Activated naive CD8-positive, alpha-beta T cell treated with anti-CD3 and anti-CD28 coated beads, Interleukin-2, amount 50 U/mL, for 24 hours (primary cell): ENCODE measurements at regions not wholly inside any gene's neighbourhood (a gene's known extent, or its start where the extent isn't known, plus 50 kb on each side); places are given as distances from the start of the nearest gene placed in this dataset.

Experiments used
- ATAC-seq: fragments of 150-1000 bp; cut with Tn5 transposase; one replicate; pipeline ENCODE4 v1.10.0; 2021
- DNase-seq: peaks from one replicate; pipeline ENCODE4 v3.0.0; 2021
- H3K27ac Mint-ChIP-seq: one replicate; pipeline ENCODE4 v1.8.0; 2021; ENCODE audit warnings: mild to moderate bottlenecking, mixed read lengths
- H3K27me3 Mint-ChIP-seq: one replicate; pipeline ENCODE4 v1.8.0; 2021; ENCODE audit warnings: mixed read lengths
- H3K36me3 Mint-ChIP-seq: one replicate; pipeline ENCODE4 v1.8.0; 2021; ENCODE audit warnings: low read depth, mixed read lengths
- H3K4me1 Mint-ChIP-seq: one replicate; pipeline ENCODE4 v1.8.0; 2021; ENCODE audit warnings: mixed read lengths
- H3K4me3 Mint-ChIP-seq: one replicate; pipeline ENCODE4 v1.8.0; 2021; ENCODE audit warnings: mild to moderate bottlenecking, moderate library complexity, mixed read lengths
- H3K9me3 Mint-ChIP-seq: one replicate; pipeline ENCODE4 v1.8.0; 2021; ENCODE audit warnings: mixed read lengths

- Mint-ChIP-seq H3K9me3 (no peaks in the 10 kb centered on the region), H3K4me3 (no peak overlapping the region), H3K27ac (no peak overlapping the region), H3K4me1 (no peaks in the 10 kb centered on the region), H3K36me3 (no peaks in the 10 kb centered on the region), H3K27me3 (peaks cover 7% of the 10 kb centered on the region)
- no peak for ATAC-seq
- no peak for DNase-seq
Observed at GRCh38 chr9:126154869-126155268, 171.8 kb upstream of the MVB12B start.

DNA sequence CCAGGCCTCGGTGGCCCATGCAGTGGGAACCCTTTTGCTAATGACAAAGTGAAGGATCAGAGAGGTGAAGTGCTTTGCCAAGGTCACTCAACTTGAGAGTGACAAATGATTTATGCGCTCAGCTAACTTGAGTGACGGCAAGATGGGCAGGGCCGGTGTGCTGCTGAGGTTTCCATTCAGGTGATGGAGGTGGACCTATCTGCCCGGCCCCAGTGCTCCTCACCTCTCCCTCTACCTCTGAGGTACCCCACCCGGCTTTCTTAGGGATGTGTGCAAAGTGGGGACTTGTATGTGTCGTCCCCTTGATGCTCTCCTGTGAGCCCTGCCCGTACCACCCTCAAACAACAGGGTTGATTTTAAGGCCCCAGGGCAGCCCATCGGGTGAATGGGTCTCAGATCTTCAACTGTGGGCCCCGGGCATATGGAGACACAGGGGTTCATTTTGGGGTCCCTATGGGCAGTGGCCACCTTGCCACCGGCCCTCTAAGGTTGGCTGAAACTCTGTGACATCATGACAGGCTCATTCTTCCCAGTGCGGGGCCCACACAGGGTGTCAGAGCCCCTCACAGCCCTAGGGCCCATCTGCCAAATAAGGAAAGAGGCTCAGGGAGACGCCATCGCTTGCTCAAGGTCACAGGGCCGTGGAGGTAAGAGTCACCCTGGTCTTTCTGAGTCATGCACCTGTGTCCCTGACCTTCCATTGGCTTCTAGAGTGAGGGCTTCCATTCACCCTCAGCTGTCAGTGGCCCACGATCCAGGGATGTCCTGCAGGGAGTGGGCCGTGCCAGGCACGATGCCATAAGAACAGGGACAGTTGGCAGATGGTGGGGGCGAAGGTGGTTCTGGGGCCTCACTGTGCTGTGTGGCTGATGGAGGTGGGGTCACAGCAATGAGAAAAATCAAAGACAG, 170.6 kb upstream of the MVB12B start:
- Mint-ChIP-seq H3K27me3 (peaks cover 7% of the 10 kb centered on the region), H3K4me3 (no peak overlapping the region)

GRCh38 chr9:126156898-126157297, 169.7 kb upstream of the MVB12B start:
- ATAC-seq, result no peak
- no peaks in the 10 kb centered on the region for H3K4me1 Mint-ChIP-seq

More for the DNA sequence above, 170.6 kb upstream of the MVB12B start:
- Mint-ChIP-seq H3K4me1 (no peaks in the 10 kb centered on the region), H3K27ac (no peak overlapping the region), H3K9me3 (no peaks in the 10 kb centered on the region), H3K36me3 (no peaks in the 10 kb centered on the region)
- no peak for DNase-seq
- no peak for ATAC-seq

DNA sequence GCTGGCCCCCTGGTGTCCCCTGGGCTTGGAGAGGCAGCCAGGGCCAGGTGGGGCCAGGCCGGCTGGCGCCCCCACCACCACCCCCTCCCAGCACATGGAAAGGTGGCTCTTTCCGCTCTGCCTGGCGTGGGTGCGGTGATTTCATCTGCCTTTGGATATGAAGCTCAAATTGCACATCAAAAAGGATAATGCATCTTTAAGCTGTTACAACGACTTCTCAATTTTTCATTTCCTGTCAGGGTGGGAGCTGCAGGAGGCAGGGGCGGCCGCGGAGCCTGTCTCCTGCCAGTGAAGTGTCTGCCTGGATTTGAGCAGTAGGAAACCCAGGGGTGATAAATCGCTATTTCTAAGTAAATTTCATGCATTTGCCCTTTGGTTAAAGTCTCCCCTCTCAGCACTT, 169.2 kb upstream of the MVB12B start:
- no peak overlapping the region for H3K4me3 Mint-ChIP-seq
- H3K4me1 Mint-ChIP-seq, result no peaks in the 10 kb centered on the region
- peaks cover 7% of the 10 kb centered on the region for H3K27me3 Mint-ChIP-seq
- H3K9me3 Mint-ChIP-seq, result no peaks in the 10 kb centered on the region
- ATAC-seq, result no peak
- H3K27ac Mint-ChIP-seq, result no peak overlapping the region
- H3K36me3 Mint-ChIP-seq, result no peaks in the 10 kb centered on the region
- DNase-seq, result no peak

More at GRCh38 chr9:126156898-126157297, 169.7 kb upstream of the MVB12B start:
- Mint-ChIP-seq H3K4me3 (no peak overlapping the region), H3K9me3 (no peaks in the 10 kb centered on the region), H3K27me3 (peaks cover 7% of the 10 kb centered on the region), H3K27ac (no peak overlapping the region), H3K36me3 (no peaks in the 10 kb centered on the region)
- no peak for DNase-seq

DNA sequence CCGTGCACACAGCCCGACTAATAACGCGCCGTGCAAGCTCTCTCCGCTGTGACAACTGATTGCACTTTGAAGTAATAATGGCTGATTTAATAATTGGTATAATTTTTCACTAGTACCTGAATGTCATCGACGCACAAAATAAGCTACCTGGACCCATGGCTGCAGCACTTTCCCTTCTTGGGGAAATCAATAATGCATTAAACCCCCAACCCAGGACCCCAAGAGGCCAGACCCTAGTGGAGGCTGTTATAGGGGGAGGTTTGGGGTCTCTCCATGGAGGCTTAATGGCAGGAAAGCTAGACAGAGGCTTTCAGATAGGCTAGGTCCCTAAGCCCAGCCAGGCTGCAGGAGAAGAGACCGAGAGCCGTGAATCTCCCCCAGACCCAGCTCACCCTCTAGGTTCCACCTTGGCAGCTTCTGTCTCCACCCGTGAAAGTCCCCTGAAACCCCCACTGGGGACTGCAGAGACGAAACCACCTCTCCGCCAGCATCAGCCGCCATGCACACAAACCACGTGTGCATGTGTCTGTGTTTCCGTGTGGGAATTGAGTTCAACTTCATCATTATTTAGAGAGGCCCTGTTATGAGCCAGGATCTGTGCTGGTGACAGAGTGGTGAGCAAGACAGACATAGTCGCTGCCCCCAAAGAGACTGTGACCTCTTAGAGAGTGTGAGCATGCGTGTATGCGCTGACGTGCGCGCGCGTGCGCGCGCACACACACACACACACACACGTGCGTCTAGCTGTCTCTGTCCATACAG, 168.6 kb upstream of the MVB12B start:
- Mint-ChIP-seq H3K4me3 (no peak overlapping the region), H3K27me3 (peaks cover 7% of the 10 kb centered on the region), H3K36me3 (no peaks in the 10 kb centered on the region), H3K27ac (no peak overlapping the region), H3K4me1 (no peaks in the 10 kb centered on the region), H3K9me3 (no peaks in the 10 kb centered on the region)
- DNase-seq (no peak), ATAC-seq (no peak)

DNA sequence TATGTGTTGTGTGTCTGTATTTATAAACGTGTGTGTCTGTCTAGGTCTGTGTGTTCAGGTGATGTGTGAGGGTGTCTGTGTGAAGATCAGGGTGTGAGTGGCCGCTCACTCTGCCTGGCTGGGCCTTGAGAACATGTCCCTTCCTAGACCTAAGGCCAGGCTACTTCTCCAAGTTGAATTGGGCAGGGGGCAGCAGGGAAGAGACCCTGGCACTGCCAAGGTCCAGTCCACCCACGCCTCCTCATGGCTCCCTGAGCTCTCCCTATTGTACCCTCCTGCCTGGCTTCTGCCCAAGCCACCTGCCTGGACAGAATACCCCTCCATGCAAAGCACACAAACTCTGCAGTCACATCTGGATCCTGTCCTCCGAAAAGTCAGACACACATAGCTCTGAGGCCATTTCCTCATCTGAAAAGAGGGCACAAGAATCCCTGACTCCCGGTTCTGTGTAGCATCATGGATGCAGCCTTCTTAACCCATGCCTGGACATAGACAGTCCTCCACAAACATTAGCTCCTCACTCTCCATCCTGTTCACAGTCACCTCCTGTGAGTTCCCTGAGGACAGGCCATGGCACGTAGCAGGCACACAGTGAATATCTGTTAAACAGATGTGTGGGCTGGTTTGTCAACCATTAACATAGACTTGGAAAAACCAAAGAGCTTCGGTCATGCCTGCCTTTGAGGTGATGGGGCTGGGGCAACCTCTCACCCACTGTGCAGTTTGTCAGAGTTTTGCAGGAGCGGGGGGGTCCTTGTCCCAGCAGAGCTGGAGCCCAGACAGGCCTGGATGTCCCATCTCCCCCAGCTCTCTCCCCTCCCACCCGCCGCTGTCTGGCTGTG, 167.8 kb upstream of the MVB12B start:
- H3K27me3 Mint-ChIP-seq, result peaks cover 6% of the 10 kb centered on the region

DNA sequence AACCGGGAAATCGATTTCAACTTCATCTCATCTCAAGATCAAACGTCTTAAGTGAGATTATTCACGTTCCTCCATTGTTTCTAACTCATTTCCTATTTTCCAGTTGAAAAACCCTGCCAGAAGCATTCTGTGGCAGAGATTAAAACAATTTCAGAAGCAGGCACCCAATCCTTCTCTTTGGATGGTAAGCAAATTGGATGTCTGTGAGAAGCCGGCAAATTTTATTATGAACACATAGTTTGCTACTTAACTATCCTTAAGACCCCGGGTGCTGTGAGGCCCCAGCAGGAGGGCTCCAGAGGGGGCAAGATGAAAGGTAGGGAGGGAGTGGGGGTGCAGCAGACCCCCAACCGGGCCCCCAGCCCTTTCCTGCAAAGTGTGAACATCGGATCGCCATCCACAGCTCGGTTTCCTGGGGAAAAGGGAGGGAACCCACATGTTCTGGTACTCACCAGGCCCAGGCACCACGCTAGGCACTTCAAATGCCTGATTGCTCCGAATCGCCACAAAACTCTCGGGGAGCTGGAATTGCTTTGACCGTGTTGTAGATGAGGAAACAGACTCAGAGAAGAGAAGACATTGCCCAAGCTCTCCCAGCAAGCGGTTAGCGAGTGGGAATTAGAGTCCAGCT, 167.1 kb upstream of the MVB12B start:
- Mint-ChIP-seq H3K27ac (no peak overlapping the region), H3K4me1 (no peaks in the 10 kb centered on the region), H3K36me3 (no peaks in the 10 kb centered on the region), H3K27me3 (peaks cover 6% of the 10 kb centered on the region), H3K9me3 (no peaks in the 10 kb centered on the region), H3K4me3 (no peak overlapping the region)
- DNase-seq (no peak), ATAC-seq (no peak)

More for the DNA sequence above, 167.8 kb upstream of the MVB12B start:
- DNase-seq (no peak), ATAC-seq (no peak)
- H3K27ac Mint-ChIP-seq, result no peak overlapping the region
- H3K36me3 Mint-ChIP-seq, result no peaks in the 10 kb centered on the region
- no peaks in the 10 kb centered on the region for H3K4me1 Mint-ChIP-seq
- H3K4me3 Mint-ChIP-seq, result no peak overlapping the region
- H3K9me3 Mint-ChIP-seq, result no peaks in the 10 kb centered on the region

DNA sequence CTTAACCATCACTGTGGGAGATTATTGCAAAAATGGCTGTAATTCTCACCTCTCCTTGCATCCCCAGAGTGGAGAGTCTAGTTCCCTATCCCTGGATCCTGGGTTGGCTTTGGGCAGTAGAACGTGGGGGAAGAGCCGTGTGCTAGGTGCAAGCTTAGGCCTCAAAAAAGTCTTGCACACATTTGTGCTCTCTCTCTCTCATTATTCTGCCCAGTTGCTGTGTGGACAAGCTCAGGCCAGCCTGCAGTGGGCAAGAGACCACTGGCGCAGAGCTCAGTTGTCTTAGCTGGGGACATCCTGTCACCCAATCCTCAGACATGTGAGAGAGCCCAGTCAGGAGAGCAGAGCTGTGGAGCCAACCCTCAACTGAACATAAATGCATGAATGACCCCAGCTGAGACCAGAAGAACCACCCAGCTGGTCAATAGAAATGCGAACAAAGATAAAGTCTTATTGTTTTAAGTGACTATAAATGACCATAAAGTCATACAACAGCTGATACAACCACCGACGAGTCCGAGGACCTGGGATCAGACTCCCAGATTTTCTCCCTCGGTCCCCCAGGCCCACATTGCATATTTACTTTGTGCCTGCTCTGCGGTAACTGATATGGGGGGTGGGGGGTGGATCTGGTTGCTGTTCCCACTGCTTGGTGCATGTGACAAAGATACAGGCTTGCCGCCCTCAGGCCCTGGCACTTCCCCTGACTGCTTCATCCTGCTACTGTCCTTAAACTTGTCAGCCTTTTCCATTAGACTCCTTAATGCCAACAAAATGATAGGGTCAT, 166.4 kb upstream of the MVB12B start:
- no peak for ATAC-seq
- H3K27ac Mint-ChIP-seq, result no peak overlapping the region

GRCh38 chr9:126160854-126161329, 165.7 kb upstream of the MVB12B start:
- H3K4me1 Mint-ChIP-seq, result no peaks in the 10 kb centered on the region
- H3K36me3 Mint-ChIP-seq, result no peaks in the 10 kb centered on the region
- no peak overlapping the region for H3K4me3 Mint-ChIP-seq
- peaks cover 6% of the 10 kb centered on the region for H3K27me3 Mint-ChIP-seq
- DNase-seq, result no peak
- H3K9me3 Mint-ChIP-seq, result no peaks in the 10 kb centered on the region
- no peak for ATAC-seq
- H3K27ac Mint-ChIP-seq, result no peak overlapping the region

More for the DNA sequence above, 166.4 kb upstream of the MVB12B start:
- Mint-ChIP-seq H3K4me1 (no peaks in the 10 kb centered on the region), H3K9me3 (no peaks in the 10 kb centered on the region), H3K27me3 (peaks cover 6% of the 10 kb centered on the region), H3K4me3 (no peak overlapping the region), H3K36me3 (no peaks in the 10 kb centered on the region)
- no peak for DNase-seq

DNA sequence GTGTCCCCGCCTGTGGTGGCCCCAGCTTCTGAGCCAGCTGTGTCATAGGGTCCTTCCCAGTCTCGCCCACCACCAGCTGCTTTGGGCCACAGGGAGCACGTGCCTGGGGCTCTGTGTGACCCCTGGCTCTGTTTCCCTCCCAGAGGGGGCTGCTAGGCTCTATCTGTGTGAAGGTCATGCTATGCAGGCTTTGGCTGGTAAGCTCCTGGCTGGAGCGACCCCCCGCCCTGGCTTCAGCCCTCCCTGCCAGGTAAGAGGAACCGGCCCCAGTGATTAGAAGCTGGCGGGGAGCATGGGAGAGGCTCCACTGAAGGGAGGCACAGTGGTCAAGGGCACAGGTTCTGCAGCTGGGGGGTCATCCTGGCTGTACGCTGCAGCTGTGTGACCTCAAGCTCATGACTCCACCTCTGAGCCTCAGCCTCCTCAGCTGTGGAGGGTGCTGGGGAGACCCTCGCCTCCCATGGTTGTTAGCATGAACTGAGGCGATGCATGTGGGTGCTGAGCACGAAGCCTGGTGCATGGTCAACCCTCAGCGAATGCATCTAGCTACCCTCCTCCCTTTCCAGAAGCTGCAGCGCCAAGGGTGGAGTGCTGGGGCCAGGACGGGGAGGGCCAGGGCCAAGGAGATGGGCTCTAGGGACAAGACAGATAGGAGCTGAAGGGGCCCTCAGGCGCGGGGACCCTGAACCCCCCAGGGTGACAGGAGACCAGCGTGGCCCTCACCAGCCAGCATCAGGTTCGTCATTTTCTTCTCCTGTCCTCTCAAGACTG, 163.8 kb upstream of the MVB12B start:
- Mint-ChIP-seq H3K27ac (no peak overlapping the region), H3K9me3 (no peaks in the 10 kb centered on the region), H3K36me3 (no peaks in the 10 kb centered on the region), H3K4me3 (no peak overlapping the region), H3K4me1 (no peaks in the 10 kb centered on the region), H3K27me3 (peaks cover 13% of the 10 kb centered on the region)
- ATAC-seq, result no peak
- no peak for DNase-seq

- ATAC-seq (no peak), DNase-seq (no peak)
- H3K27ac Mint-ChIP-seq, result no peak overlapping the region
- no peak overlapping the region for H3K4me3 Mint-ChIP-seq
- H3K9me3 Mint-ChIP-seq, result no peaks in the 10 kb centered on the region
- H3K4me1 Mint-ChIP-seq, result no peaks in the 10 kb centered on the region
- no peaks in the 10 kb centered on the region for H3K36me3 Mint-ChIP-seq
- peaks cover 19% of the 10 kb centered on the region for H3K27me3 Mint-ChIP-seq
Observed at GRCh38 chr9:126164796-126165525, 161.7 kb upstream of the MVB12B start.

DNA sequence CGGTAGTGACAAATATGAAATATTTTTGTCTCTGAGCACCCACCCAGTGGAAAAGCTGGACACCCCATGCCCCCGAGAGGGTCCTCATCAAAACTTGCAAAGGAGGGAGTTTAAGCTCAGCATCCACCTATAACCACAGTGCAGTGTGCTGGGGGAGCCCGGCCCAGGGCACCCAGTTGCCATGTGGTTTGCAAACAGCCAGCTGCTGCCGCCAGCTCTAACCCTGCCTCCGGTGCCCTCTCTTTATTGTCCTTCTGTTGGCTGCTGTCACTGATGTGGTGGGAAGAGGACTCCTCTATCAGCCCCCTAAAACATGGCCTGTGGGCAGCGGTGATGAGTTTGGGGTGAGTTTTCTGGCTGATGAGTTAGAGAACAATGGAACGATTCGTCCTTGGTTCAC, 160.9 kb upstream of the MVB12B start:
- Mint-ChIP-seq H3K27ac (no peak overlapping the region), H3K9me3 (no peaks in the 10 kb centered on the region), H3K36me3 (no peaks in the 10 kb centered on the region), H3K27me3 (peaks cover 25% of the 10 kb centered on the region), H3K4me1 (no peaks in the 10 kb centered on the region), H3K4me3 (no peak overlapping the region)
- DNase-seq (no peak), ATAC-seq (no peak)
